NCI-H2196 treated with DMSO at 0.1 percent for 48 hours (cell line): ENCODE measurements at regions not wholly inside any gene's neighbourhood (a gene's known extent, or its start where the extent isn't known, plus 50 kb on each side); places are given as distances from the start of the nearest gene placed in this dataset.
A peak's percentile ranks its signal among the peaks of the same experiment; 100 is the strongest.
"Not testable (repeated sequence)": the region's sequence is repeated elsewhere in the genome, so short reads cannot be mapped to it uniquely, and the experiment has no call there.

Experiments
- DNase-seq: peaks from one replicate; lab custom pipeline; 2025; ENCODE audit not compliant: unreplicated experiment; lab: John Stamatoyannopoulos, UW

DNA sequence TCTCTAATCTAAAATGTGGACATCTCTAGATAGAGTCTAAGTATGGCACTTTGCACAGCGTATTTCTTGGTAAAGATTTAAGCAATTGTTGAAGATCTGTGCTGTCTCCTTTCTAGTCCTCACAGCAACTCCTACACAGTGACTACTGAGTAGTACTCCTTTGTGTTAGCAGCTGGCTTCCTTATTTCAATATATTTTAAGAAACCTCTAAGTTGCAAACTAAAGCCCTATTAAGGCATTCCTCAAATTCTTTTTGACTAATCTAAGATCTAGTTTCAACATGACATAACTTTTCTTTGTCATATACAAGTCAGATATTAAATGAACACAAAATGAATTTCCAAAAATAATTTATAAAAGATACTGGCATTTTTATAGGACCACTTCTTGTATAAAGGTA lies 121.8 kb upstream of the DNAJC10 start:
- DNase-seq, result no peak

DNA sequence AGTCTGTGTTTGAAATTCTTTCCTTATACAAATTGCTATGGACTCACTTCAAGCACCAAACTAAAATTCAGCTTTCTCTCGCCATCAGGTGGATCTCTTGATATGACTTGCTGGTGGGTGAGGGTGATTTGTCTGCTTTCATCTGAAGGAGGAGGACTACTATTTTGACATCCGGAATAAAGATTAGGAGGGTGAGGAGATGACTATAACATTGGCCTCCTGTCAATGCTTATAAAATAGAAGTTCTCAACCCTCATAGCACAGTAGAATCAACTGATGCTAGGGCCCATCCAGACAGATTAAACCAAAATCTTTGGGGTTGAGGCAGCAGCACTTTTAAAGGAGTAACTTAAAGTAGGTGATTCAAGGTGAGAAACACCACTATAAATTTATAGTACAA lies 120.4 kb upstream of the DNAJC10 start:
- DNase-seq, result no peak

DNA sequence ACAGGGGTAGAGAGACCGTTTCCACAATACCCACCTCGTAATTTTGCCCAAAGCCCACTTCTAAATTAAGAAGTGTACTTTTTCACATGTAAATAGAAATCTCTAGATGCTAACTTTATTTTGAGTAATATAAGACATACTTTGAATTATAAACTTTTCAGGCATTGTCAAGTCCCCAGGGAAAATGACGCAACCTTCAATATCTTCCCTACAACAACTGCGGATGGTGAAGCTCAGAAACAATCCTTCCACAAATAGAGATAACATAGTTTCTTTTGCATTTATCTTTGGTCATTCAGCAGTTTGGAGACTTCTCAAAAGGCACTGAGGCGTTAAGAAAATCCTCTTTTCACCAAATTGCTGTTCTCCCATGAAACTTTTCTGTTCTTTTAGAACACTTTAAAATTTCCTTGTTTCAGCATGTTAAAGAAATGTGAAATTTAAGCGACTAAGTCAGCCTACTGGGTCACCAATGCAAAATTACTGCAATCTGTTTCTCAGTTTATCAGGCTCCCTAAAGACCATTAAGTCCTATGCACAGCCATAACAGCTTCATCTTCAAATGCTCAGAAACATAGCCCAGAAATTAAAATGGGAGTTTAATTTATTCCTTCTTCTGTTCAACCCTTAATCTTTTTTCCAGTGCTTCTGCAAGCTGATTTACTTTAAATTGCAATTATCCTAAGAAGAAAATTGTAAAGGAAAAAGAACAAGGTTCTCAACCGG lies 118.3 kb upstream of the DNAJC10 start:
- no peak for DNase-seq

DNA sequence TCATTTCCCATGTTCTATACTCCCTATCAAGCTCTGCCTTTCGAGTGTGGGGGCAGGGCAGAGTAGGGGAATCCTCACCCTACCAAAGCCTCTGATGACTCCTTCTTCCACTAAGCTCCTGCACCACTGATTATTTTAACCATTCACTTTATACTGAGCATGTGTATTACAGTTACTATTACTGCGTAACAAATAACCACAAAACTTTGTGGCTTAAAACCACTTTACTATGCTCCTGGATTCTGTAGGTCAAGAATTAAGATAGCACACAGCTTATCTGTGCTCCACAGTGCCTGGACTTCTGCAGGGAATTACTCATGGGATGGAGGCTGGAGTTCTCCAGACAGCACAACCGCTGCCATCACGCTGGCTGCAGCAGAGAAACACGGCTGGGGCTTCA lies 117.4 kb upstream of the DNAJC10 start:
- no peak for DNase-seq

DNA sequence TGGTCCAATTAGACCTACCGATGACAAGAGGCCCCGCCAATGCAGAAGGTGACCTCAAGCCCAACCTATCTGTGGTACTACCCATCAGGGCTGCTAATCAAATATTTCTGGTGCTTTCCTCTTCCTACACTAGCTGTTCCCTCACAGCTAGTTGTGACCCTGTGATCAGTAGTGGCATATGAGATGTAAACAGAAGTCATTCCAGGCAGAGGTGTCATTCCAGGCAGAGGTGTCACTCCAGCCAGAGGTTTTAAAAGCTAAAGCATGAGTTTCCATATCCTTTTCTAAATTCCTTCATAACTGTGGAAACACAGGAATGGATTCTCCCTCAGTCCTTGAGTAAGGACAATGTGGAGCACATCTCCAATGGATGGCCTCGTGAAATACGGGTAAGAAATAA lies 110.9 kb upstream of the DNAJC10 start:
- DNase-seq, result no peak

DNA sequence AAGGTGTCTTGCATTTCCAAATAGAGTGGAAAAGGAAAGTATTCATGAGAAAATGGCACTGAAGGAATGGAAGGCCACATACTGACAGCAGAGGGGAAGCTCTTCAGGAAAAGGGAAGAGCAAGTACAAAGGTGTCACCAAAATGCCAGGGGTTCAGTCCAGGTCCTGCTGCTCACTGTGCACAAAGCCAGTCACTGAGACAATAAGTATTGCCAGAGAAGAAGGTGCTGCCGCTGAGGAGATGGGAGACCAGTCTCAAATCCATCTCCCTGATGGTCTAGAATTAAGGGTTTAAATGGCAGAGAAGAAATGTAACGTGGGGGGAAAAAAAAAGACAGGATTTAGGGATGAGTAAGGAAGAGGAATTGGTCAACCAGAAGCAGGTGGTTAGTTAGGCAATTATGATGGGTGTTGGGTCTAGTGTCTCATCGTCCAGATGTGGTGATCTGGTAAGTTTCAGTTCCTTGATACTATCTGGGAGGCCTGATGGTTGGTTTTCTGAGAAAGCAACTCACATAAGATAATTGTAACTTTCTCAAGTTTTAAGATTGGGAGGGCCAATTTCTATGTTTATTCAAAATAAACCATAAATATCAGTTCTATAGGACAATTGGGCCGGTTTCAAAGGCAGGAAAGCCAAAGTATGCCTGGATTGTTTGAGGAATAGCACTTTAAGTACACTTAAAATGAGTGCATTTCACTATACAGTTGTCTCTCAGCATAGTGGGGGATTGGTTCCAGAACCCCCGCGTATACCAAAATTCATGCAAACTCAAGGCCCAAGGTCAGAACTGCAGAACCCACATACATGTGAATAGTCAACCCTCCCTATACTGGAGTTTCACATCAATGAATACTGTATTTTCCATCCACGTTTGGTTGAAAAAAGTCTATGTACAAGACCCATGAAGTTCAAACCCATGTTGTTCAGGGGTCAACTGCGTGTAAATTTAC lies 109.1 kb upstream of the DNAJC10 start:
- DNase-seq, result no peak

GRCh38 chr2:182608181-182608845 lies 107.7 kb upstream of the DNAJC10 start:
- DNase-seq, result no peak

DNA sequence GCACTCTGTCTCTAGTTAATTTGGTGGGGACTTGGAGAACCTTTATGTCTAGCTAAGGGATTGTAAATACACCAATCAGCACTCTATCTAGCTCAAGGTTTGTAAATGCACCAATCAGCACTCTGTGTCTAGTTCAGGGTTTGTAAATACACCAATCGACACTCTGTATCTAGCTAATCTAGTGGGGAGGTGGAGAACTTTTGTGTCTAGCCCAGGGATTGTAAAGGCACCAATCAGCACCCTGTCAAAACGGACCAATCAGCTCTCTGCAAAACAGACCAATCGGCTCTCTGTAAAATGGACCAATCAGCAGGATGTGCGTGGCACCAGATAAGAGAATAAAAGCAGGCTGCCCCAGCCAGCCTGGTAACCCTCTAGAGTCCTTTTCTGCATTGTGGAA lies 107.1 kb upstream of the DNAJC10 start:
- not testable (repeated sequence) for DNase-seq

- DNase-seq, result no peak
These were observed 105.8 kb upstream of the DNAJC10 start for GRCh38 chr2:182610231-182610630.

DNA sequence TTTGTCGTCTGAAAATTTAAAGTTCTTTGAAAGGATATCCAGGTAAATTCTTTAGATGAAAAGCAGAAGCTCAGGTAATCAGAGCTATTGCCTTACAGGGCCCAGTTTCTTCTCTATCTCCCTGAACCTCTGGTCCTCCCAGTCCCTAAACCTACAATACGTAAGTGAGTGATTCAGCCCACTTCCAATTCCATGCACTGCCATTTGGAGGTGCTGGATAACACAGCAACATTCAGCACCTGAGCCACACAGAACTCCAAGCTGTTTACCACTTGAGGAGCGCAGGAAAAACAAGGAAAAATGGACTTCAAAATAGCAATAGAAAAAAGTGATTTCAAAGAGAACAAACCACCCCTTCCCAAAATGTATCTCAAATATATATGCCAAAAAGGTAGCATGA lies 105.0 kb upstream of the DNAJC10 start:
- no peak for DNase-seq

DNA sequence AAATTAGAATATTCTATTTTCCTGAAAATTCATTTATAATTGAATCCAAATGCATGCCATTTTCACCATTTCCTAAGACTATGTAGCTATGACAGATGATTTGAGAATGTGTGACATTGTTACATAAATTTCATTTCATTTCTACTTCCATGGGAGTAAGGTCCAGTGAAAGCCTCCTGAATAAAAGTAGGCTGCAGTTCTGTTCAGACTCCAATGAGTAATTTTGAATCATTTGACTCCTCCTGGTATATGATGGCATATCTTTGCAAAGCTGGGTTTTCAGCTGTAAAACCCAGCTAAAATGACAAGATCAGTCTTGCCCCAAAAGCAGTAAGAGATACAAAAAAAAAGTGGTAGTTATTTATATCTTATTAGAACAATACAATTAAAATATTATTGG lies 101.0 kb upstream of the DNAJC10 start:
- DNase-seq, result no peak

GRCh38 chr2:182616471-182617393 lies 99.3 kb upstream of the DNAJC10 start:
- DNase-seq, result no peak

- DNase-seq, result peak; percentile 50
These were observed 97.4 kb upstream of the DNAJC10 start for GRCh38 chr2:182618672-182619079.

DNA sequence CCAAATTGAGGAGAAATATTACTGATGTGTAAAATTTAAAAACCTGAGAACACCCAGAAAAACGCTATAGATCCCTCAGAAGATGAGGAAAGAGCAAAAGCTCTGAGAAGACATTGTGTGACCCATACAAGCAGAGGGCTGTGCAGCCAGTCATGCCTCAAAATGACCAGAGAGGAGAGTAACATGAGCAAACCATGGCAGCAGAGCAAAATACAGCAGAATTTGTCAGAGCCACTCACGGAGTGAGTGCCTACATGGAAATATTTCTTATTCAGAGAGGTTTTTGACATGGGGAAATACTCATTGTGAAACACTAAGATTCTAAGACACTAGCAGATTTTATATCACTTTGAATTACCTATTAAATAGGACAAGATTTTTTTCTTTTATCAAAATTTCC lies 96.8 kb upstream of the DNAJC10 start:
- DNase-seq, result no peak

GRCh38 chr2:182621191-182621590 lies 94.9 kb upstream of the DNAJC10 start:
- no peak for DNase-seq

GRCh38 chr2:182621810-182622209 lies 94.2 kb upstream of the DNAJC10 start:
- DNase-seq, result no peak

DNA sequence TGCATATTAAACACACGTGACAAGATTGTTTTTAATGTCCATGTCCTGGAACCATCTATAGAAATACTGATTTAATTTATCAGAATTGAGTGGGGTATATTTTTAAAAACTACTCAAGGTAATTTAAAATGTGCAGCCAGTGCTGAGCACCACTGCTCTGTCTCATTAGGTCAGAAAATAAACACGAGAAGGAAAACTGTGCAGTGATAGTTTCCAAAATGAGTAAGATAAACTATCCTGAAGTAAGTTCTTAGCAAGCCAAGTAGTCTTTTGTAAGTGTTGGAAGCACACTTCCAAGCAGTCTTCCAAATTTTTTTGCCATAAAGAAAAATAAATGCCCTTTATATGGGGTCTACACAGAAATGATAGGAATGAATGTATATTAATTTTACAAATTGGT lies 93.8 kb upstream of the DNAJC10 start:
- DNase-seq, result no peak

- peak; percentile 84 for DNase-seq
These were observed 90.2 kb upstream of the DNAJC10 start for GRCh38 chr2:182625814-182626213.

GRCh38 chr2:182628916-182629315 lies 87.1 kb upstream of the DNAJC10 start:
- DNase-seq, result peak; percentile 5

GRCh38 chr2:182630207-182630606 lies 85.8 kb upstream of the DNAJC10 start:
- DNase-seq, result no peak

DNA sequence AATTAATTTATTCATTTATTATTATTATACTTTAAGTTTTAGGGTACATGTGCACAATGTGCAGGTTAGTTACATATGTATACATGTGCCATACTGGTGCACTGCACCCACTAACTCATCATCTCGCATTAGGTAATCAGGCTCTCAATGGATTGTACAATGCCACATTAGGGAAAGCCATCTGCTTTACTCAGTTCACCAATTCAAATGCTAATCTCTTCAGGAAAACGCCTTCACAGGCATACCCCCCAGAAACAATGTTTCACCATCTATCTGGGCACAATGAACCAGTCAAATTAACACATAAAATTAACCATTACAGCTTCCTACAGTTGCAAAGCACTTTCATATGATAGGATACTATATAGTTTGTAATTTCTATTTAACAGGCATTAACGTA lies 84.8 kb upstream of the DNAJC10 start:
- no peak for DNase-seq
